ENCODE measurements at regions not wholly inside any gene's neighbourhood (a gene's known extent, or its start where the extent isn't known, plus 50 kb on each side); places are given as distances from the start of the nearest gene placed in this dataset.

DNA sequence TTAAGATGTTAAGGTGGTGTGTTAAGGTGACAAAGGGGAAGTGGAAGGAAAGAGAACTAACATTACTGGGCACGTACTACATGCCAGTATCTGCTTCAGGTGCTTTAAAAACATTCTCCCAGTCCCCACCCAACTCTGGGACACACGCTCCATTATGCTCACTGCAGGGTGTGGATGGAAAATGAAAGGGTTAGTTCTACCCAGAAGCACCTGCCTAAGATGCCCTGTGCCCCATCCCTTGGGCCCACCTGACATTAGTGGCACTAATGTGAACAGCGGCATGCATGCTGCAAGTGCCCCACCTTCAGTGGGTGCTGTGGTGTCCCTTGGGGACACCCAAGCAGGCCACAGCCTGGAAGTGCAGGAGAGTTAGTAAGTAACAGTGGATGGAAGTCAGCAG, 82.9 kb upstream of the CXADR start:
- no peak for DNase-seq

GRCh38 chr21:17432732-17433057, 80.1 kb upstream of the CXADR start:
- no peak for DNase-seq

- DNase-seq = no peak
Measured at GRCh38 chr21:17433730-17434129, 79.1 kb upstream of the CXADR start.

DNA sequence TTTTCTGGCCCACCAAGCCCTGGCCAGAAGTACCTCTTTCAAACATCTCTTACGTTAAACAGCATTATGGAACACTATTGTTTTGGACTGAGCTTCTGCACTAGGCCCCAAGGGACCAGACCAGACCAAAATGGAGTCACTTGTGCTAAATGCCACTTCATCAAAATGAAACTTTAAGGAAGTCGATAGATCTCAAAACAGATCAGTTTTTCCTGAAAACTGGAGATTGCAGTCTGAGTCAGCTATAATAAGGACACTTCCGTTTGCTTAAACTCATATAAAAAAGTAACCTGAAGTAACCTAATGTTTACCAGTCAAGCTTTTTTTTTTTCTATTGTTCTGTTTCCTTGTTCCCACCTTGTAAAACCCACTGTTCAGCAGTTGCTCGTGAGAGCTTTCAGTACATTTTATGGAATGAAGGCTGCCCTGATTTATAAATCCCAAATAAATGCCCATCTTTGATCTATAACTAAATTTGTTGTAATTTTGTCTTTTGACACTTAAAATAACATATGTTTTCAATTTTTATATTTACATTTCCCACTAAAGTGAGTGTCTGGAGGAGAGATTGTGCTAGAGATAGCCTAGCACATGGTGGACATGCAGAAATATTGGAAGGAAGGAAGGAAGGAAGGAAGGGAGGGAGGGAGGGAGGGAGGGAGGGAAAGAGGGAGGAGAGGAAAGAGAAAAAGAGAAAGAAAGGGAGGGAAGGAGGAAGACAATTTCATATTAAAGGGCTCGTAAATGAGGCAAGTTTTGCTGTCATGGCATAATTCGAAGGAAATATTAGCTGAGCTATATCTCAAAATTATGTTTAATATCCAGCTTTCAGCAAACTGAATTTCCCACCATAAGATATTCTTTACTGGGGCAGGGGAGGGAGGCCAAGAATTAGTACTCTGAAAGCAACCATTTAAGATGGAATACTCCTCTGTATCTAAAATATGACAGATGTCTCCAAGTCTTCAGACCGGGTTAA, 77.0 kb upstream of the CXADR start:
- no peak for DNase-seq

GRCh38 chr21:17436626-17437111, 76.2 kb upstream of the CXADR start:
- DNase-seq = no peak

- DNase-seq = no peak
Measured at GRCh38 chr21:17438635-17439034, 74.2 kb upstream of the CXADR start.

DNA sequence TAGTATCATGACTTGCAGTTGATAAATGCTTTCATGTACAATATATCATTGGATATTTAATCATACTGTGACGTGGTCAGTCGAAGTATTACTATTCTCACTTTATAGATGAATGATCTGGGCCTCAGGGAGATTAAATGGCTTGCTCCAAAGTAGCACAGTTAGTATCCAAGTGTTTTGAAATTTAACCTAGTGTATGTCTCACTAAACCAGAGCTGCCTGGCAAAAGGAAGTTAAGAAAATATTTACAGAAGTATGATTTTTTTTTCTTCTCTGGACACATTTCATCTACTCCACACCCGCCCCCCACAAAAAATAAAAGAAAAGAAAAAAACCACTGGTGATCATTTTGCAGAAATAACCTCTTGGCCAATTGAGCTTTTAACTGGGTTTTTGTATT, 71.9 kb upstream of the CXADR start:
- DNase-seq = no peak

DNA sequence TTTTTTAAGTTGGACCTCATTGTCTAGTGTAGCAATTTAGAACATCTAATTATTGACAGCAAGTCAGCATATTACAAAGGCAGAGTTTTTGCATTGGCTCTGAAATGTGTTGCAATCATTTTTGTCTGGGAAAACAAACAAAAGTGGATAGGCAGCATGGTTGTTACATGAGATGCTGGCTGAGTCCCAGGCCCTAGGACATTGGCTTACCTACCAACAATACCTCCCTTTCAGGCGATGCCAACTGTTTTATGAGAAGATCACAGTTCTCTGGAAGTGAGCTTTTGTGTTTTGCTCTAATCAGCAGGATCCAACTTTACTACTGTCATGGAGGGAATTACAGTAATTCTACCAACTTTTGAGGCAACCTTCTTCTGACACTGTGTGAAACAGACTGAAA, 71.5 kb upstream of the CXADR start:
- no peak for DNase-seq

- DNase-seq = no peak
Measured at GRCh38 chr21:17442165-17442564, 70.7 kb upstream of the CXADR start.

DNA sequence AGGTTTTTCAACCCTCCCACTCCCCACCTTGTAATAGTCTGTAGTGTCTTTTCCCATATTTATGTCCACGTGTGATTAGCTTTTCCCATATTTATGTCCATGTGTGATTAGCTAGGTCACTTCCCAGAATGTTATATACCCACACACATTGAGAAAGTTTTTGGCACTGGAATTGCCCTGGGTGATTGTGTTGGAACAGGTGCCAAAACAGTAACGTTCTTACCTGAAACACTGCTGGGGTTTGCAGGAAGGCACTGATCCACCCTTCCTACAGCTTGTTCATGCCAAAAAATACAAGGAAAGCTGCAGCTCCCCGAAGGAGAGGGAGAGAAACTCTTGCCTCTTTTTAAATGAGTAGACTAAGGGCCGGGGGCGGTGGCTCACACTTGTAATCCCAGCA, 68.0 kb upstream of the CXADR start:
- no peak for DNase-seq

GRCh38 chr21:17446737-17447136, 66.1 kb upstream of the CXADR start:
- DNase-seq = no peak

DNA sequence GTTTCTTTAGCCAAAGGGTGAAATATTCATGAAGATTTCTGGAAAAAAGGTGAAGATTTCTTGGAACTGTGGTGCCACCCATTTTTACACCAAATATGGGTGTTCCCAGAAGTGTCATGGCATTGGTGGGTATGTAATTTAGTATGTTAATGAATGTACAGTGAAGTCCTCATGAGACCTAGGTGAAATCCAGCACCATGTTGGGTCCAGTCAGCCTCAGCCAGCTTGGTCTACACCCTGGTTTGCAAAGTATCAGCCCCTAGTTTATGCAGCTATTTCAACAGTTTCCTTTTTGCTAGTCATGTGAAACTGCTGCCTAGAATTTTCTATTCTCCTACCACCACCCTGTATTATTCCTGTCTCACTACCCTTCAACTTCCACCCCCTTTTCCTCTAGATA, 63.1 kb upstream of the CXADR start:
- no peak for DNase-seq

DNA sequence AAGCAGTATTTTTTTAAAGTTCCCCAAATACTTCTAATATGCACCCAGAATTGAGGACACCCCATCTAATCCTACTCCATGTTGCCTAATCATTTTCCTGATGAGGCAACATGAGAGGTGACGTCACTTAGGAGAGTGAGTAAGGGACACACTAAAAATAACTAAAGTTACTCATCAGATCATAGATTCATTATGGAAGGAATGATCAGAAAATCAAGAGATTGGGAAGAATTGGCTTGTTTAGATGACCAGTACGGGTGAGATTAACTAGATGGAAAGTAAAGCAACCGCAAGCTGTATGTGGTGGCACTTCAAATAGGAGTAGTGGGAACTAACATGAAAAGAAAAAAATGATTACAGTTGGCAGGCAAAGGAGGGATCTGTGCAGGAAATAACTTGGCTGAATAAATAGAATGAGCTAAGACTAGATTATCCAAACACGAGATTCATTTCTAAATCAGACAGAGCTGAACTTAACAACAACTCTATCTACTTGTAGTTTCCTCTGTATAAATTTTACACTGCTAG, 61.4 kb upstream of the CXADR start:
- DNase-seq = no peak

DNA sequence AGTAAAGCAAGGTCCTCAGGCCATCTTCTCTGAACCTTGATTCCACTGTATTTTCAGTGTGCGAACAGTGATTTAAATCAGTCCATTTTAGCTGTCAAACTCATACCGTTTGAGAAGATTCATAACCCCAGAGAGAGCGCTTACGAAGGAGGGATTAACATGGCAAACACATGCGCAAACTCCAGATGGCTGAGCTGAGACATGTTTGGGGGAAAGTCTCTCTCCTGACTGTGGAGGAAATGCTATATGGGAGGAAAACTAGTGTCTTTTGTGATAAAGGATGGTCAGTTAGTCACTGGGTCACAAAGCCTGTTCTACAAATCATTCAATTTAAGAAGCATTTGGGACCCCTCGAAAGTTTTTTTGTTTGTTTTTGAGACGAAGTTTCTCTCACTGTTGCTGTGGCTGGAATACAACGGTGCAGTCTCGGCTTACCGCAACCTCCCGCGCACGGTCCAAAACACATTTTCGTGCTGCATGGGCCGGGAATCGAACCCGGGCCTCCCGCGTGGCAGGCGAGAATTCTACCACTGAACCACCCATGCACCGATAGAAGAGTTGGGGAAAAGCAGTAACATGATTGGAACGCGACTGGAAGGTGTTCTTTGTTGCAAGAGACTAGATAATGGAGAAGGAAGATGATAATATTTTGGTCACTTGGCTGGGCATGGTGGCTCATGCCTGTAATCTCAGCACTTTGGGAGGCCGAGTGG, 58.4 kb upstream of the CXADR start:
- DNase-seq = peak in 2 of 5 donors; percentile 0 to 26

- DNase-seq = no peak
Measured at GRCh38 chr21:17455028-17455353, 57.9 kb upstream of the CXADR start.

DNA sequence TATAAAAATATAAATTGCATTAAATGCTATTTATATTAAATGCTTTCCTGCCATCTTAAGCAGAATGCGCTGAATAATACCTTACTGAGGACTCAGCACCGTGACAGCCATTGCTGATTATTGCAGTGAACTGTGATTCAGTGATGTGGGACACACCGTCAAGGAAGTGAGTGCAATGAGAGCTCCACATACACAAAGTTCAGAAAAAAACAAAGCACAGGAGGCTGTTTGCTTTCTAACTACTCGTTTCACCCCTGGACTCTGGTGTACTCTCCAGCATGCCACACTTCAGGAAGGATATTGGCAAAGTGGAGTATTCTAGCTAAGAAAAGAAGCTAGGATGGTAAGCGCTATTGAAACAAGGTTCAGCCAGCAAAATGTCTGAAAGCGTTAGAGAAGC, 57.4 kb upstream of the CXADR start:
- DNase-seq = no peak

DNA sequence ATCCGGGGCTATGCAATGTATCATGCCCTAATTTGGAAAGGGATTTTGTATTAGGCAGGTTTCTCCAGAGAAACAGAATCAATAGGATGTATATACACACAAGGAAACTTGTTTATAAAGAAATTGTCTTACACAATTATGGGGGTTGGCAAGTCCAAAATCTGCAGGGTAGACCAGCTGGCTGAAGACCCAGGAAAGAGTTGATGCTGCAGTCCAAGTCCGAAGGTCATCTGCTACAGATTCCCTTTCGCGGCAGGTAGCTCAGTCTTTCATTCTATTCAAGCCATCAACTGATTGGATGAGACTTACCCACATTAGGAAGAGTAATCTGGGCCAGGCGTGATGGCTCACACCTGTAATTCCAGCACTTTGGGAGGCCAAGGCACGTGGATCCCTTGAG, 54.6 kb upstream of the CXADR start:
- DNase-seq = no peak

DNA sequence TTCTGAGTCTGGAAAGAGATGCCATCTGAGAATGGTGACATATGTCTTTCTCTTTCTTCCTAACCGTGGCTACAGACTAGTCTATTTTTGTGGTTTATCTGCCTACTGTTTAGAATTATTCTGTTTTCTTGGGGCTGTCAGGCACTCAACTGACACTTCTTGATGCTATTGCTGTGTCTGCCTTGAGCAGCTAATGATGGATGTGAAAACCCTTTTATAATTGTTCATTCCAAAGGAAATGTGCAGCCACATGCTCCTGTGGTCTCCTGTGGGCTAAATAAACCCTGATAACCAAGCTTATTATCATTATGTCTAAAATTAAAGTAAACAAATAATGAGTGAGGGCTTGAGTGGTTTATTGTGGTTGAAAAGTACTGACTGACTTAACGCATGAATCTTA, 52.7 kb upstream of the CXADR start:
- no peak for DNase-seq

DNA sequence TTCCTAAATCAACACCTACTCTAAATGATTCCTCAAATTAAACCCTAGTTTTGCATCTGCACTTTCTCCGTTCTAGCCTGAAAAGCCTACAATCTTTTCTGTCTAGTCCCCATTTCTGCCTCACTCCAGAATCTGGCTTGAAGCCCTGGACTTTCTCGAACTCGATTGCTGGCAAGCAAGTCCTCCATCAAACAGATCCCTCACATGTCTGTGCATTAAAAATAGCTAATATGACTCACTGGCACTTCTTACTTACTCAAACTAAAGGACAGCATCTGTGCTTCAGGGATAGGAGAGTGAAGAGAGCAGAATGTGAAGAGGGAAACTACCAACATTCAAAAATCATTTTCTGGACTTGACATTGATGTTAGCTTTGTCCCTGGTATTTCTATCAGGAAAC, 51.8 kb upstream of the CXADR start:
- no peak for DNase-seq

DNA sequence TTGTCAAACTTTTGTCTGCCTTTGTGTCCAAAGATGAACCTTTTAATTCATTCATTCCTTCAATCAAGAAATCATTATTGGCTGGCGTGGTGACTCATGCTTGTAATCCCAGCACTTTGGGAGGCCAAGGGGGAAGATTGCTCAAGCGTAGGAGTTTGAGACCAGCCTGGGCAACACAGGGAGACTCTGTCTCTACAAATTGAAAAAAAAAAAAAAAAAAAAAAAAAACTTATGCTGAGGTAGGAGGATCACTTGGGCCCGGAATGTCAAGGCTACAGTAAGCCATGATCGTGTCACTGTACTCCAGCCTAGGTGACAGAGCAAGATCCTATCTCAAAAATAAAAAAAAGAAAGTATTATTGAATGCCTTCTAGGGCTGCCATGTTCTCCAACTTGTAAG, 51.3 kb upstream of the CXADR start:
- no peak for DNase-seq

DNA sequence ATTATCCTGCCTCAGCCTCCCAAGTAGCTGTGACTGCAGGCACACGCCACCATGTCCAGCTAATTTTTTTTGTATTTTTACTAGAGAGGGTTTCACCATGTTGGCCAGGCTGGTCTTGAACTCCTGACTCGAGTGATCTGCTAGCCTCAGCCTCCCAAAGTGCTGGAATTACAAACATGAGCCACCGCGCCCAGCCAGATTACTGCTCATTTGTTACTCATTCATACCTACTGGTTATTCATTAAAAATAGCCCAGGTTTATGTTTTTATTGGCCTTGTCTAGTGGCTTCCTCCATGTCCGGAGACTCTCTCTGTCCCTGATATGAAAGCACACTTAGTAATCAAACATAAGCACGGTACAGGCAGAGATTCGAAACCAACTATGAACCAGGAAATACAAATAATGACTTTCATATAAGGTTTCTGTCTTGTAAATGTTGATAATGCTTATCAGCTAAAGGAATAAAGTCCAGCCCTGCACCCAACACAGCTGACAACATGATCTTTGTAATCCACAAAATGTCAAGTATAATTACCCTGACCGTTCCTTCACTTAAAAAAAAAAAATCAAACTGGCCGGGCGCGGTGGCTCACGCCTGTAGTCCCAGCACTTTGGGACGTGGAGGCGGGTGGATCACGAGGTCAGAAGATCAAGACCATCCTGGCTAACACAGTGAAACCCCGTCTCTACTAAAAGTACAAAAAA, 50.4 kb upstream of the CXADR start:
- no peak for DNase-seq
